ENCODE measurements at regions not wholly inside any gene's neighbourhood (a gene's known extent, or its start where the extent isn't known, plus 50 kb on each side); places are given as distances from the start of the nearest gene placed in this dataset.
A peak's percentile ranks its signal among the peaks of the same experiment; 100 is the strongest.

DNA sequence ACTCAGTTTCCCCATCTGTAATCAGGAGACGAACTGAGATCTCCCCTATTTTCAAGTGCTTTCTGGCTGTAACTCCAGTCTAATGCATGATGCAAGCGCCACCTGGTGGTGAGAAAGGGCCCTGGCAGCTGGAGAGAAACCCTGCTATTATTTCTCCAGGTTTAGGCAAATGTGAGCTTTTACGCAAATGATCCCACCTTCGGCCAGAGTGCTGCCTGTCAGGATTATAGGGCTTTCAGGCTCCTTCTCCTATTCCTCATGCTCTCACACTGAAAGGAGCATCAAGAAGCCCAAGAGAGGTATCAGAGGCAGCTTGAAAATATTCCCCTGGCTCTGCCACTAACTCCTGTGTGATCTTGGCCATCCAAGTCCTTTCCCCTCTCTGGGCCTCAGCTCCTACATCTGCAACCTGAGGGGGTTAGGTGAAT, 93.9 kb upstream of the RASGRF1 start:
- no CpG with 5 or more reads among the region's 4 CpGs for WGBS, 2 donors (ENCODE audit: extremely low coverage in 2 of 2, insufficient read length in 2 of 2, insufficient replicate concordance in 1 of 2)
- no peak overlapping the region for H2BK12ac ChIP-seq (ENCODE audit: low read length)
- H3K14ac ChIP-seq (ENCODE audit: low read length), result no peak overlapping the region
- no peak overlapping the region for H3K18ac ChIP-seq (ENCODE audit: low read length)
- no peak overlapping the region for H2AFZ ChIP-seq (ENCODE audit: low read length)
- H3K4ac ChIP-seq (ENCODE audit: low read length), result no peak overlapping the region
- no peak overlapping the region for H3K4me3 ChIP-seq (ENCODE audit: low read length in 2 of 2)
- no peak overlapping the region for H2BK5ac ChIP-seq (ENCODE audit: low read length)
- no peak overlapping the region for H2BK15ac ChIP-seq (ENCODE audit: low read length)
- peak; percentile 75 for DNase-seq (ENCODE audit: low spot score)
- H3K4me1 ChIP-seq (ENCODE audit: control insufficient read depth in 2 of 2, insufficient read depth in 1 of 2, low read depth in 1 of 2, low read length in 2 of 2), result peaks cover 0 to 1% of the 10 kb centered on the region in 2 donors
- H2AK5ac ChIP-seq (ENCODE audit: low read depth, low read length), result no peak overlapping the region
- no peak overlapping the region for H3K9ac ChIP-seq (ENCODE audit: low read depth, low read length, poor library complexity)
- no peak overlapping the region for H3K4me2 ChIP-seq (ENCODE audit: insufficient read depth, low read length, poor library complexity, severe bottlenecking)
- peaks cover 0 to 3% (median 0%) of the 10 kb centered on the region in 3 experiments for H3K27me3 ChIP-seq (ENCODE audit: control insufficient read depth in 3 of 3, insufficient read depth in 3 of 3, low read depth in 1 of 3, low read length in 3 of 3)
- H3K23ac ChIP-seq (ENCODE audit: low read depth, low read length, poor library complexity), result no peak overlapping the region
- H3K27ac ChIP-seq (replicated peaks; ENCODE audit: low read length), result no peak overlapping the region
- no peaks in the 10 kb centered on the region for H3K79me1 ChIP-seq (ENCODE audit: low read depth, low read length)
- no peaks in the 10 kb centered on the region for H3K36me3 ChIP-seq (replicated peaks in 1 of 2; ENCODE audit: control insufficient read depth in 2 of 2, insufficient read depth in 2 of 2, low read length in 2 of 2)
- no peak overlapping the region for H4K91ac ChIP-seq (ENCODE audit: low read depth, low read length, poor library complexity)
- no peaks in the 10 kb centered on the region for H3K9me3 ChIP-seq (replicated peaks in 1 of 2; ENCODE audit: control insufficient read depth in 2 of 2, insufficient read depth in 1 of 2, low read depth in 1 of 2, low read length in 2 of 2)
- no peak overlapping the region for H2BK120ac ChIP-seq (ENCODE audit: low read depth, low read length)
- no peak overlapping the region for H4K8ac ChIP-seq (ENCODE audit: low read depth, low read length)

DNA sequence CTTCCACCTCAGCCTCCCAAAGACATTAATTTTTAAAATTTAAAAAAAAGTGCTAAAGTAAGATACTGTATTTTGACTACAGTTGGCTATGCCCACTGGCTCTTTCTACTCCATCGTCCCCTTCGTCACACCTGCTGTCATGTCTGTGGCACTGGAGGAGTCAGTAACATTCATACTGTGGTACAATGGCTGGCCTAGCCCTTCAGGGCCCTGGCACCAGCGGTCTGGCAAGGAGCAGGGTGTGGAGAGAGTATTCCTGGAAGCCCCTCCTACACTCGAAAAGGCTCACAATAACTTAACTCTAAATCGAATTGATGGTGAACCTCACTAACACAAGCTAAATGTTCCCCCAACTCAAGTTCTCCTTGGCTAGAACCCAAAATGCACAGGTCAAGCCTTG, 89.7 kb upstream of the RASGRF1 start:
- peaks cover 4 to 6% of the 10 kb centered on the region in 2 donors for H3K4me1 ChIP-seq (ENCODE audit: control insufficient read depth in 2 of 2, insufficient read depth in 1 of 2, low read depth in 1 of 2, low read length in 2 of 2)
- no peak overlapping the region for H2AK5ac ChIP-seq (ENCODE audit: low read depth, low read length)
- H2BK15ac ChIP-seq (ENCODE audit: low read length), result no peak overlapping the region
- no peak for DNase-seq (ENCODE audit: low spot score)
- WGBS, 2 donors (ENCODE audit: extremely low coverage in 2 of 2, insufficient read length in 2 of 2, insufficient replicate concordance in 1 of 2), result no CpG with 5 or more reads among the region's 5 CpGs
- H2BK120ac ChIP-seq (ENCODE audit: low read depth, low read length), result no peak overlapping the region
- peak overlapping the region; percentile 2 for H3K18ac ChIP-seq (ENCODE audit: low read length)
- no peak overlapping the region for H4K8ac ChIP-seq (ENCODE audit: low read depth, low read length)
- H3K27me3 ChIP-seq (ENCODE audit: control insufficient read depth in 3 of 3, insufficient read depth in 3 of 3, low read depth in 1 of 3, low read length in 3 of 3), result peaks cover 0 to 15% (median 0%) of the 10 kb centered on the region in 3 experiments
- H2AFZ ChIP-seq (ENCODE audit: low read length), result no peak overlapping the region
- H3K4ac ChIP-seq (ENCODE audit: low read length), result no peak overlapping the region
- H3K14ac ChIP-seq (ENCODE audit: low read length), result no peak overlapping the region
- no peak overlapping the region for H3K27ac ChIP-seq (replicated peaks; ENCODE audit: low read length)
- H3K79me1 ChIP-seq (ENCODE audit: low read depth, low read length), result no peaks in the 10 kb centered on the region
- H3K9me3 ChIP-seq (replicated peaks in 1 of 2; ENCODE audit: control insufficient read depth in 2 of 2, insufficient read depth in 1 of 2, low read depth in 1 of 2, low read length in 2 of 2), result no peaks in the 10 kb centered on the region
- H3K4me2 ChIP-seq (ENCODE audit: insufficient read depth, low read length, poor library complexity, severe bottlenecking), result no peak overlapping the region
- no peak overlapping the region for H4K91ac ChIP-seq (ENCODE audit: low read depth, low read length, poor library complexity)
- no peak overlapping the region for H2BK5ac ChIP-seq (ENCODE audit: low read length)
- H3K36me3 ChIP-seq (replicated peaks in 1 of 2; ENCODE audit: control insufficient read depth in 2 of 2, insufficient read depth in 2 of 2, low read length in 2 of 2), result no peaks in the 10 kb centered on the region
- H3K23ac ChIP-seq (ENCODE audit: low read depth, low read length, poor library complexity), result no peak overlapping the region
- H3K4me3 ChIP-seq (ENCODE audit: low read length in 2 of 2), result no peak overlapping the region
- no peak overlapping the region for H3K9ac ChIP-seq (ENCODE audit: low read depth, low read length, poor library complexity)
- no peak overlapping the region for H2BK12ac ChIP-seq (ENCODE audit: low read length)

DNA sequence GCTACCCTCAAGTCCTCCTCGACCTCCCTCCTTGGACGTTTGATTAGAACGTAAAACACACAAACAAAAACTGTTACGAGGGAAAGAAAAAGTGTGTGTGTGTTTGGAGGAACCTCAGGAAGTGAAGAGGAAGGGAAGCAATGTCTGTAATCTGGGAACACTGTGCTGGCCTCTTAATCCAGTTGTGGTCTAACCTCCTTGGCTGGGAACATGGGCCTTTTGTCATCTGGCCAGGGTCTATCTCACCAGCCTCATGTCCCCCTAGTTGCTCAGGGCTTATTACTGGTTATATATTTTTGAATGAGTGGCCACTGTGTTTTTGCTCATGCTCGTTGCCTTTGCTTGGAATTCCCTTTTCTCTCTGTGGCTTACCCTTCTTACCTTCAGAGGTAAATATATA, 89.0 kb upstream of the RASGRF1 start:
- Histone ChIP-seq H3K18ac (ENCODE audit: low read length) (no peak overlapping the region), H2BK5ac (ENCODE audit: low read length) (no peak overlapping the region), H2BK120ac (ENCODE audit: low read depth, low read length) (no peak overlapping the region), H2AFZ (ENCODE audit: low read length) (peak overlapping the region; percentile 66), H4K91ac (ENCODE audit: low read depth, low read length, poor library complexity) (no peak overlapping the region), H3K9ac (ENCODE audit: low read depth, low read length, poor library complexity) (no peak overlapping the region), H2BK12ac (ENCODE audit: low read length) (no peak overlapping the region), H3K4me1 (ENCODE audit: control insufficient read depth in 2 of 2, insufficient read depth in 1 of 2, low read depth in 1 of 2, low read length in 2 of 2) (peaks cover 4 to 6% of the 10 kb centered on the region in 2 donors), H3K4me3 (ENCODE audit: low read length in 2 of 2) (no peak overlapping the region), H3K4ac (ENCODE audit: low read length) (no peak overlapping the region), H3K36me3 (replicated peaks in 1 of 2; ENCODE audit: control insufficient read depth in 2 of 2, insufficient read depth in 2 of 2, low read length in 2 of 2) (no peaks in the 10 kb centered on the region), H3K79me1 (ENCODE audit: low read depth, low read length) (no peaks in the 10 kb centered on the region), H2AK5ac (ENCODE audit: low read depth, low read length) (no peak overlapping the region), H3K4me2 (ENCODE audit: insufficient read depth, low read length, poor library complexity, severe bottlenecking) (no peak overlapping the region), H3K27ac (replicated peaks; ENCODE audit: low read length) (no peak overlapping the region), H3K14ac (ENCODE audit: low read length) (no peak overlapping the region), H3K27me3 (ENCODE audit: control insufficient read depth in 3 of 3, insufficient read depth in 3 of 3, low read depth in 1 of 3, low read length in 3 of 3) (peaks cover 0 to 15% (median 0%) of the 10 kb centered on the region in 3 experiments), H4K8ac (ENCODE audit: low read depth, low read length) (no peak overlapping the region), H3K9me3 (replicated peaks in 1 of 2; ENCODE audit: control insufficient read depth in 2 of 2, insufficient read depth in 1 of 2, low read depth in 1 of 2, low read length in 2 of 2) (no peaks in the 10 kb centered on the region), H2BK15ac (ENCODE audit: low read length) (no peak overlapping the region), H3K23ac (ENCODE audit: low read depth, low read length, poor library complexity) (no peak overlapping the region)
- WGBS, 2 donors (ENCODE audit: extremely low coverage in 2 of 2, insufficient read length in 2 of 2, insufficient replicate concordance in 1 of 2), result no CpG with 5 or more reads among the region's 5 CpGs
- no peak for DNase-seq (ENCODE audit: low spot score)

DNA sequence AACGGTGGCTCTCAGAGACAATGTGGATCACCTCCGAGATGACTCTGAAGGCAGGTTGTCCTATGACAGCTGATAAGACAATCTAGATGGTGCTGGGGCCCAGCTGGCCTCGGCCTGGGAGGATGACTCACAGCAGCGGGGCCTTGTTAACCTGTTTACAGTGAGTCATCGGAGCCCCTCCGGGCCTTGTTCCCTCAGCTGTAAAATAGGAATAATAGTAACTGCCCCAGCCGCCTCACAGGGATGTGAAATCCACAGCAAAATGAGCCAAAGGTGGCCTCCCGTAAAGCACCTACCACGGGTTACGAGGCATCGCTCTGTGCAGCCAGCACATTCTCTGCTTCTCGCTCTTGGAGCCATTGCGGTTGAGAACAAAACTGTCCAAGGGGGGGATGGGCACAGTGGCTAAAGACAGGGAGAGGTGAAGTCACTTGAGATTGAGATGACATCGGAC, 88.6 kb upstream of the RASGRF1 start:
- H2AK5ac ChIP-seq (ENCODE audit: low read depth, low read length), result no peak overlapping the region
- no peak overlapping the region for H4K8ac ChIP-seq (ENCODE audit: low read depth, low read length)
- H3K18ac ChIP-seq (ENCODE audit: low read length), result peak overlapping the region; percentile 55
- peak overlapping the region; percentile 77 for H2BK15ac ChIP-seq (ENCODE audit: low read length)
- H2BK5ac ChIP-seq (ENCODE audit: low read length), result no peak overlapping the region
- H3K14ac ChIP-seq (ENCODE audit: low read length), result no peak overlapping the region
- H3K4ac ChIP-seq (ENCODE audit: low read length), result no peak overlapping the region
- H4K91ac ChIP-seq (ENCODE audit: low read depth, low read length, poor library complexity), result no peak overlapping the region
- H3K9ac ChIP-seq (ENCODE audit: low read depth, low read length, poor library complexity), result peak overlapping the region; percentile 12
- H3K4me3 ChIP-seq (ENCODE audit: low read length in 2 of 2), result no peak overlapping the region
- H3K79me1 ChIP-seq (ENCODE audit: low read depth, low read length), result no peaks in the 10 kb centered on the region
- WGBS, 2 donors (ENCODE audit: extremely low coverage in 2 of 2, insufficient read length in 2 of 2, insufficient replicate concordance in 1 of 2), result no CpG with 5 or more reads among the region's 14 CpGs
- H2BK120ac ChIP-seq (ENCODE audit: low read depth, low read length), result peak overlapping the region; percentile 16
- H3K4me1 ChIP-seq (ENCODE audit: control insufficient read depth in 2 of 2, insufficient read depth in 1 of 2, low read depth in 1 of 2, low read length in 2 of 2), result peaks cover 4 to 6% of the 10 kb centered on the region in 2 donors
- H3K36me3 ChIP-seq (replicated peaks in 1 of 2; ENCODE audit: control insufficient read depth in 2 of 2, insufficient read depth in 2 of 2, low read length in 2 of 2), result no peaks in the 10 kb centered on the region
- no peak overlapping the region for H3K4me2 ChIP-seq (ENCODE audit: insufficient read depth, low read length, poor library complexity, severe bottlenecking)
- peaks cover 0 to 15% (median 0%) of the 10 kb centered on the region in 3 experiments for H3K27me3 ChIP-seq (ENCODE audit: control insufficient read depth in 3 of 3, insufficient read depth in 3 of 3, low read depth in 1 of 3, low read length in 3 of 3)
- DNase-seq (ENCODE audit: low spot score), result no peak
- no peak overlapping the region for H3K27ac ChIP-seq (replicated peaks; ENCODE audit: low read length)
- H3K23ac ChIP-seq (ENCODE audit: low read depth, low read length, poor library complexity), result peak overlapping the region; percentile 77
- H3K9me3 ChIP-seq (replicated peaks in 1 of 2; ENCODE audit: control insufficient read depth in 2 of 2, insufficient read depth in 1 of 2, low read depth in 1 of 2, low read length in 2 of 2), result no peaks in the 10 kb centered on the region
- H2BK12ac ChIP-seq (ENCODE audit: low read length), result no peak overlapping the region
- H2AFZ ChIP-seq (ENCODE audit: low read length), result peak overlapping the region; percentile 66
